Fibroblast of villous mesenchyme (primary cell): ENCODE measurements at regions not wholly inside any gene's neighbourhood (a gene's known extent, or its start where the extent isn't known, plus 50 kb on each side); places are given as distances from the start of the nearest gene placed in this dataset.

Experiments used
- DNase-seq: peaks from one replicate; pipeline ENCODE4 v3.0.0-alpha.2; 2010; ENCODE audit warnings: low read depth
- H3K4me3 ChIP-seq: 2 replicates; pipeline ENCODE4 v1.5.1; 2011; ENCODE audit warnings: low read depth, mild to moderate bottlenecking, low read length
- TF ChIP-seq, protein P1 (sequence below): IDR thresholded peaks from 2 replicates; pipeline ENCODE4 v1.5.1; 2012; ENCODE audit warnings: low read depth, mild to moderate bottlenecking, low read length; ENCODE audit not compliant: insufficient read depth

DNA sequence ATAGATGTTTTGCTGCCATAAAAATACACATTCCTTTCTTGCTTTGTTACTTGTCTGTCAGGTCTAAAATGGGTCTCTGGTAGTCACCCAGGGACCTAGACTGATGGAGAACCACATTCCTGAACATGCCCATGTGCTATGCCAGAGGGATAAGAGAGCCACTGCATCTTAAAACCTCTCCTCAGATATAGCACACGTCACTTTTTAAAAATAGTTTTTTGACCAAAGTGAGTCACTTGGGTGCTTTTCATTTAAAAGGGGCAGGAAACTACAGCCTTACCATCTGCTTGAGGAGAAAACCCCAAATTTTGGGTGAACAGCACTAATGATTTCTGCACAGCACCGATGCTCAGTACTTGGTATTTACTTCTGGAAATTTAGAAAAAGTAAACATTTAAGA is 197.8 kb downstream of the OGFRL1 start:
- no peak overlapping the region for H3K4me3 ChIP-seq
- TF ChIP-seq, protein P1, sequence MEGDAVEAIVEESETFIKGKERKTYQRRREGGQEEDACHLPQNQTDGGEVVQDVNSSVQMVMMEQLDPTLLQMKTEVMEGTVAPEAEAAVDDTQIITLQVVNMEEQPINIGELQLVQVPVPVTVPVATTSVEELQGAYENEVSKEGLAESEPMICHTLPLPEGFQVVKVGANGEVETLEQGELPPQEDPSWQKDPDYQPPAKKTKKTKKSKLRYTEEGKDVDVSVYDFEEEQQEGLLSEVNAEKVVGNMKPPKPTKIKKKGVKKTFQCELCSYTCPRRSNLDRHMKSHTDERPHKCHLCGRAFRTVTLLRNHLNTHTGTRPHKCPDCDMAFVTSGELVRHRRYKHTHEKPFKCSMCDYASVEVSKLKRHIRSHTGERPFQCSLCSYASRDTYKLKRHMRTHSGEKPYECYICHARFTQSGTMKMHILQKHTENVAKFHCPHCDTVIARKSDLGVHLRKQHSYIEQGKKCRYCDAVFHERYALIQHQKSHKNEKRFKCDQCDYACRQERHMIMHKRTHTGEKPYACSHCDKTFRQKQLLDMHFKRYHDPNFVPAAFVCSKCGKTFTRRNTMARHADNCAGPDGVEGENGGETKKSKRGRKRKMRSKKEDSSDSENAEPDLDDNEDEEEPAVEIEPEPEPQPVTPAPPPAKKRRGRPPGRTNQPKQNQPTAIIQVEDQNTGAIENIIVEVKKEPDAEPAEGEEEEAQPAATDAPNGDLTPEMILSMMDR, result no peak
- DNase-seq, result no peak

DNA sequence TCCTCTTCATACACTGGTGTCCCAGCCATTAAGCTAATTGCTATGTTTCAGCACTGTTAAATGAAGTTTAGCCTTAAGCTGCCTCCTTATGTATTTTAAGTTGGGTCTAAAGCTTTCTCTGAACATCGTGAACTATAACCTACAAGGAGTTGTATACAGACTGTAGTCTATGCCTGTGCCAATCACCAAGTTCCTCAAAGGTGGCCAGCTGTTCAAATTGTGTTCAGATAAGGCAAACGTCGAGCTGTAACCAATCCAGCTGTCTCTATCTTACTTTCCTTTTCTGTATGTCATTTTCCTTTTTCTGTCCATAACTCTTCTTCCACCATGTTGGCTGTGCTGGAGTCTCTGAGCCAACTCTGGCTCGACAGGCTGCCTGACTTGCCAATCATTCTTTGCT is 199.6 kb downstream of the OGFRL1 start:
- TF ChIP-seq, protein P1, result no peak
- no peak overlapping the region for H3K4me3 ChIP-seq
- DNase-seq, result no peak

DNA sequence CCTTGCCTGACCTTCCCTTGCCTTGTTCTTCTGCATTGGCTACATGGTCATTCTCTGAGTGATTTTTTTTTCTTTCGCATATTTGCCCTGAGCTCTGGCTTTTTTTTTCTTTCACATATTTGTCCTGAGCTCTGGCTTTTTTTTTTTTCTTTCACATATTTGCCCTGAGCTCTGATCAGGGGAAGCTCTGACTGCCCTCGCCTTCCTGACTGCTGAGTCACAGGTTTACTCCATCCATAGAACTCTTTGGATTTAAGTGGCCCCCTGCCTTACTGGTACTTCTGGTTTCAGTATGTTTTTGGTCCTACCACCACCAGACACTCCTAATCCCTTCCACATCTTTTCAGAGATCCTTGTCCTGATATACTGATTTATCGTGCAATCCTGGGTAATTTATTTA is 201.1 kb downstream of the OGFRL1 start:
- TF ChIP-seq, protein P1, result no peak
- H3K4me3 ChIP-seq, result no peak overlapping the region
- DNase-seq, result peak; percentile 87

DNA sequence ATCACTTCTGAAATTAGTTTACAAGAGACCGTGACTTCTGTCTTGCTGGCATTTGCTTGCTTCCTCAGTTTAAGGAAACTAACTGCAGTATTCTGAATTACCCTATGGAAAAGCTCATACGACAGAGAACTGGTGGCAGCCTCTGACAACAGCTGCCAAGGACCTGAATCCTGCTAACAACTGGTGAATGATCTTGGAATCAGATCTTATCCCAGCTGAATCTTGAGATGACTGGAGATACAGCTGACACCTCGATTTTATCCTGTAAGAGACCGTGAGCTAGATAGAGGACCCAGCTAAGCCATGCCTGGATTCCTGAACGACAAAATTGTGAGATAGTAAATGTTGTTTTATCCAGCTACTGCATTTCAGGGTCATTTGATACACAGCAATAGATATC is 202.3 kb downstream of the OGFRL1 start:
- DNase-seq, result no peak
- no peak overlapping the region for H3K4me3 ChIP-seq
- TF ChIP-seq, protein P1, result no peak

DNA sequence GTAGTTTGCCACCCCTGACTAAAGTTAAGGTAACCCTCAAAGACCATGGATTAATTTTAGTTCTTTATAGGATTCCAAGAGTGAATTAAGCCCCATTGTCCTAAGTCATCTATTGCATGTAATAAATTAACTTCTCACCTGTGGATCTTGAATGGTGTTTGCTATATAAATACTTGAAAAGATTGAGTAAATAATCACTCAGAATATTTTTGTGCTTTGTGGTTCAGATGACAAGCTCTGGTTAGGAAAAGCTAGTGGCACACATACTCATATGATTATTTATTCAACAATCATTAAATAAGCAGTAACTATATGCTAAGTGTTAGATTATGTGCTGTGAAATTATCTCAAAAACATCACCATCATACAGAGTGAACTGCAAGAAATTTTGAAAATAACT is 203.2 kb downstream of the OGFRL1 start:
- no peak overlapping the region for H3K4me3 ChIP-seq
- TF ChIP-seq, protein P1, result no peak
- no peak for DNase-seq

DNA sequence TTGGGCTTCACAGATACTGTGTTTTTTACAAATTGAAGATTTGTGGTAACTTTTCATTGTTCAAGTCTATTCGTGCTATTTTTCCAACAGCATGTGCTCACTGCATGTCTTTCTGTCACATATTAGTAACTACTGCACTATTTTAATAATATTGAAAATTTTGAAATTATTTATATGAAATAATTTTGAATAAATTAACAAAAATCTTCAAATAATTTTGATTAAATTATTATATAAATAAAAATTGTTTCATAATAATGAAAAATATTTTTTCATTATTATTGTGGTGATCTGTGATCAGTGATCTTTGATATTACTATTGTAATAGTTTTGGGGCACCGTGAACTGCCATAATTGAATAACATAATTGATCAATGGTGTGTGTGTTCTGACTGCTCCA is 204.1 kb downstream of the OGFRL1 start:
- DNase-seq, result no peak
- no peak overlapping the region for H3K4me3 ChIP-seq
- TF ChIP-seq, protein P1, result no peak

DNA sequence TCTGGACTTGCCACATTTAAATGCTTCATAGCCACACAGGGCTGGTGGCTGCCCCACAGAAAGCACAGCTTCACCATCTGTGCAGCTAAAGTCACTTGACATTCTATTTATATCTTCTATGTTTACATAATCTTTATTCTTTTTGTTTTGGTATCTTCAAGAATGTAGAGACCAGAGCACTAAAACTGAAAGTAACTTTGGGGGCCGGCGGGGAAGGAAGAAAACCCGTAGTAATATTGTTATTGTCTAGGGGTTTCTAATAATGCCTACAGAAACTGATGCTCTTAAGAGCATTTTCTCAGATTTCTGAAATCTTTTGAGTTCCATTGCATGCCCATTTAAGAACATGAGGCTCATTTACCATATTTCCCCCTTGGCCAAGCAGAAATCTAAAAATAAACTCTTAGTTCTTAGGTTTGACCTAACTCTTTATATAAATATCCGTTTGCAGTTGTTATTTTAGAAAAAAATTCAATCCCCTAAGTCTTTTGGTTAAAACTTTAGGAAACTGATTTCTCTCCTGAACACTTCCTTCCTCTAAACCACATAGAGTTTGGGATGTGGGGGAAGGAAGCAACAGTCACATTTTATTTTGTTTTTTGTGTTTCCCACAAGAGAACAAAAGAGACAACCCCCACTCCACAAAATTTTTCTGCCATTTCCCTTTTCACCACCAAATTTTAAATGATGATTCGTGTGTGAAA is 207.6 kb downstream of the OGFRL1 start:
- DNase-seq, result peak; percentile 66
- peak overlapping the region; percentile 38 for H3K4me3 ChIP-seq
- TF ChIP-seq, protein P1, result no peak
